DND-41 (cell line): ENCODE measurements at regions not wholly inside any gene's neighbourhood (a gene's known extent, or its start where the extent isn't known, plus 50 kb on each side); places are given as distances from the start of the nearest gene placed in this dataset.

Experiments used
- EZH2 ChIP-seq: IDR thresholded peaks from 3 replicates; pipeline ENCODE4 v1.6.1; 2012; ENCODE audit warnings: borderline replicate concordance, low read depth, mild to moderate bottlenecking, moderate library complexity, low read length, inconsistent platforms; ENCODE audit not compliant: severe bottlenecking
- TF ChIP-seq, protein P1 (sequence below): IDR thresholded peaks from 2 replicates; pipeline ENCODE4 v1.5.1; 2012; ENCODE audit warnings: borderline replicate concordance, low read length, moderate library complexity, mild to moderate bottlenecking; ENCODE audit not compliant: poor library complexity, severe bottlenecking; ENCODE audit errors: extremely low read depth

DNA sequence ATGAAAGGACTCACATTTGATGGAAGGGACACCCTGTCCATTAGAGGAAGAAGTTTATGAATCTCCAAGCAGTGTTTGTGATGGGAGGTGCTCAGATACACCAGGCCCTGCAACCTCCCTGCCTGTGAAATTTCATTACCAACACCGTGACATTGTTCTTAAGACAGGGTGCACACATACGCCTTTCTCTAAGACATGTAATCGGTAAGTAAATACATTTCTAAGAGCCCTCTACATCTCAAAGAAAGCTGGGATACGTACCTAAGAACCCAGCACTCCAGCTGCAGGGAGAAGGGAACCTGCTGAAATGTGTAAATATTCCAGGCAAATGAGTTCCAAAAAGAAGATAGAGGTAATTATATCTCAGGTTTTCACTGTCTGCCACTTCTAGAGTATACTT is 125.0 kb upstream of the APC start:
- TF ChIP-seq, protein P1, sequence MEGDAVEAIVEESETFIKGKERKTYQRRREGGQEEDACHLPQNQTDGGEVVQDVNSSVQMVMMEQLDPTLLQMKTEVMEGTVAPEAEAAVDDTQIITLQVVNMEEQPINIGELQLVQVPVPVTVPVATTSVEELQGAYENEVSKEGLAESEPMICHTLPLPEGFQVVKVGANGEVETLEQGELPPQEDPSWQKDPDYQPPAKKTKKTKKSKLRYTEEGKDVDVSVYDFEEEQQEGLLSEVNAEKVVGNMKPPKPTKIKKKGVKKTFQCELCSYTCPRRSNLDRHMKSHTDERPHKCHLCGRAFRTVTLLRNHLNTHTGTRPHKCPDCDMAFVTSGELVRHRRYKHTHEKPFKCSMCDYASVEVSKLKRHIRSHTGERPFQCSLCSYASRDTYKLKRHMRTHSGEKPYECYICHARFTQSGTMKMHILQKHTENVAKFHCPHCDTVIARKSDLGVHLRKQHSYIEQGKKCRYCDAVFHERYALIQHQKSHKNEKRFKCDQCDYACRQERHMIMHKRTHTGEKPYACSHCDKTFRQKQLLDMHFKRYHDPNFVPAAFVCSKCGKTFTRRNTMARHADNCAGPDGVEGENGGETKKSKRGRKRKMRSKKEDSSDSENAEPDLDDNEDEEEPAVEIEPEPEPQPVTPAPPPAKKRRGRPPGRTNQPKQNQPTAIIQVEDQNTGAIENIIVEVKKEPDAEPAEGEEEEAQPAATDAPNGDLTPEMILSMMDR = no peak
- TF ChIP-seq EZH2 = no peak
